ENCODE measurements at regions not wholly inside any gene's neighbourhood (a gene's known extent, or its start where the extent isn't known, plus 50 kb on each side); places are given as distances from the start of the nearest gene placed in this dataset.

DNA sequence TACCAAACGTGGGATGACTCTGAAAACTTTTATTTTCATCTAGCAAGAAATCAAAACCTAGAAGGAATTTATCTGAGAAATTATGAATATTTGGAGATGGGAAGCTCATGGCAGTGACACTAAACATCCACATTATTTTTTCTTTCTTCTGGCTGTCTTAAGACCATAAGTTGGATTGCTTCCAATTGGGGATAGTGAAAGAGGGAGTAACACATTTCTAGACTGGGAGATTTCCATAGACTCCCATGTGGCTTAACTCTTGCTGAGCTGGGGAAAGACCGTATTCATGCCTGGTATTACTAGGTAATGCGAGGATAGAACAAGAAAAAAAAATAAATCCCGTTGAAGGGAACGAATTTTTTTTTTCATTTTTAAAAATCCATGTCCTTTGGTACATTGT, 120.0 kb downstream of the UTRN start:
- Mint-ChIP-seq H3K4me1 (peaks cover 51% of the 10 kb centered on the region), H3K36me3 (no peaks in the 10 kb centered on the region), H3K4me3 (no peak overlapping the region), H3K27me3 (ENCODE audit: low read depth) (no peaks in the 10 kb centered on the region), H3K27ac (peak overlapping the region; percentile 39; the same call in 1 of the 2 replicates), H3K9me3 (no peaks in the 10 kb centered on the region)
- POLR2A ChIA-PET: no interaction called here
- no peak for DNase-seq (ENCODE audit: low spot score)
- no peak for ATAC-seq
- CTCF ChIA-PET: interaction anchor here (0.5 kb wide), 1 partner anchor 189 kb away, joined by 3 read pairs; no protein-coding TSS in a partner anchor
- no peak for TF ChIP-seq HMGA2 (CRISPR knock-in tag; IDR thresholded peaks at IDR 0.05)
- TF ChIP-seq ZSCAN18 (CRISPR knock-in tag; IDR thresholded peaks at IDR 0.05): no peak
- TF ChIP-seq NFATC4 (CRISPR knock-in tag; IDR thresholded peaks at IDR 0.05): no peak
- TF ChIP-seq FOXP1 (CRISPR knock-in tag; IDR thresholded peaks at IDR 0.05; ENCODE audit: borderline replicate concordance): no peak
- no peak for TF ChIP-seq FOXJ3 (CRISPR knock-in tag; IDR thresholded peaks at IDR 0.05; ENCODE audit: borderline replicate concordance)
- TF ChIP-seq, protein P1, sequence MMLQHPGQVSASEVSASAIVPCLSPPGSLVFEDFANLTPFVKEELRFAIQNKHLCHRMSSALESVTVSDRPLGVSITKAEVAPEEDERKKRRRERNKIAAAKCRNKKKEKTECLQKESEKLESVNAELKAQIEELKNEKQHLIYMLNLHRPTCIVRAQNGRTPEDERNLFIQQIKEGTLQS (CRISPR knock-in tag; conservative IDR thresholded peaks at IDR 0.05): no peak
- TF ChIP-seq ZNF532 (CRISPR knock-in tag; IDR thresholded peaks at IDR 0.05; ENCODE audit: borderline replicate concordance): no peak
- no peak for TF ChIP-seq ZNF138 (CRISPR knock-in tag; conservative IDR thresholded peaks at IDR 0.05)
- TF ChIP-seq ATF6 (CRISPR knock-in tag; IDR thresholded peaks at IDR 0.05): no peak
- no peak for TF ChIP-seq IRF2 (CRISPR knock-in tag; IDR thresholded peaks at IDR 0.05; ENCODE audit: borderline replicate concordance, low read depth)
- no peak for TF ChIP-seq GABPB1 (CRISPR knock-in tag; IDR thresholded peaks at IDR 0.05)

GRCh38 chr6:144406796-144407195, 121.7 kb downstream of the UTRN start:
- no peak for TF ChIP-seq NFATC4 (CRISPR knock-in tag; IDR thresholded peaks at IDR 0.05)
- CTCF ChIA-PET: interaction anchor here (1.5 to 1.9 kb wide), 2 partner anchors 8 to 190 kb away, joined by 3 to 4 read pairs; no protein-coding TSS in a partner anchor
- DNase-seq (ENCODE audit: low spot score) (no peak), ATAC-seq (peak; percentile 41; the same call in 1 of the 2 replicates)
- Mint-ChIP-seq H3K36me3 (peaks cover 9% of the 10 kb centered on the region; the same call in 1 of the 2 replicates), H3K27ac (no peak overlapping the region; the same call in 1 of the 2 replicates), H3K4me1 (peaks cover 59% of the 10 kb centered on the region), H3K4me3 (no peak overlapping the region), H3K27me3 (ENCODE audit: low read depth) (no peaks in the 10 kb centered on the region), H3K9me3 (peaks cover 8% of the 10 kb centered on the region)
- POLR2A ChIA-PET: no interaction called here

GRCh38 chr6:144408161-144408560, 123.0 kb downstream of the UTRN start:
- CTCF ChIA-PET: interaction anchor here (1.9 kb wide), 1 partner anchor 9 kb away, joined by 4 read pairs; no protein-coding TSS in a partner anchor
- 0 out of 2 replicates have a peak overlapping the region, but pooled peaks have one; percentile 38 for H3K27ac Mint-ChIP-seq
- H3K36me3 Mint-ChIP-seq: peaks cover 9% of the 10 kb centered on the region; the same call in 1 of the 2 replicates
- H3K4me1 Mint-ChIP-seq: peaks cover 49% of the 10 kb centered on the region
- peaks cover 8% of the 10 kb centered on the region for H3K9me3 Mint-ChIP-seq
- H3K27me3 Mint-ChIP-seq (ENCODE audit: low read depth): no peaks in the 10 kb centered on the region
- ATAC-seq (peak; percentile 24; the same call in 1 of the 2 replicates), DNase-seq (ENCODE audit: low spot score) (no peak)
- no peak overlapping the region for H3K4me3 Mint-ChIP-seq
- POLR2A ChIA-PET: no interaction called here
- TF ChIP-seq, protein P2, sequence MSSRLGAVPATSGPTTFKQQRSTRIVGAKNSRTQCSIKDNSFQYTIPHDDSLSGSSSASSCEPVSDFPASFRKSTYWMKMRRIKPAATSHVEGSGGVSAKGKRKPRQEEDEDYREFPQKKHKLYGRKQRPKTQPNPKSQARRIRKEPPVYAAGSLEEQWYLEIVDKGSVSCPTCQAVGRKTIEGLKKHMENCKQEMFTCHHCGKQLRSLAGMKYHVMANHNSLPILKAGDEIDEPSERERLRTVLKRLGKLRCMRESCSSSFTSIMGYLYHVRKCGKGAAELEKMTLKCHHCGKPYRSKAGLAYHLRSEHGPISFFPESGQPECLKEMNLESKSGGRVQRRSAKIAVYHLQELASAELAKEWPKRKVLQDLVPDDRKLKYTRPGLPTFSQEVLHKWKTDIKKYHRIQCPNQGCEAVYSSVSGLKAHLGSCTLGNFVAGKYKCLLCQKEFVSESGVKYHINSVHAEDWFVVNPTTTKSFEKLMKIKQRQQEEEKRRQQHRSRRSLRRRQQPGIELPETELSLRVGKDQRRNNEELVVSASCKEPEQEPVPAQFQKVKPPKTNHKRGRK (CRISPR knock-in tag; IDR thresholded peaks at IDR 0.05; ENCODE audit: borderline replicate concordance): no peak
- TF ChIP-seq ESRRA (CRISPR knock-in tag; IDR thresholded peaks at IDR 0.05; ENCODE audit: borderline replicate concordance): no peak
- TF ChIP-seq JUN (CRISPR knock-in tag; IDR thresholded peaks at IDR 0.05): no peak
- TF ChIP-seq KAT7 (CRISPR knock-in tag; IDR thresholded peaks at IDR 0.05; ENCODE audit: borderline replicate concordance): no peak
- no peak for TF ChIP-seq CREB1 (CRISPR knock-in tag; IDR thresholded peaks at IDR 0.05)
- TF ChIP-seq CREM (CRISPR knock-in tag; IDR thresholded peaks at IDR 0.05): no peak
- TF ChIP-seq ZNF263 (CRISPR knock-in tag; IDR thresholded peaks at IDR 0.05; ENCODE audit: low read depth): no peak
- TF ChIP-seq, protein P3, sequence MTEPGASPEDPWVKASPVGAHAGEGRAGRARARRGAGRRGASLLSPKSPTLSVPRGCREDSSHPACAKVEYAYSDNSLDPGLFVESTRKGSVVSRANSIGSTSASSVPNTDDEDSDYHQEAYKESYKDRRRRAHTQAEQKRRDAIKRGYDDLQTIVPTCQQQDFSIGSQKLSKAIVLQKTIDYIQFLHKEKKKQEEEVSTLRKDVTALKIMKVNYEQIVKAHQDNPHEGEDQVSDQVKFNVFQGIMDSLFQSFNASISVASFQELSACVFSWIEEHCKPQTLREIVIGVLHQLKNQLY (CRISPR knock-in tag; IDR thresholded peaks at IDR 0.05): no peak
- TF ChIP-seq, protein P4, sequence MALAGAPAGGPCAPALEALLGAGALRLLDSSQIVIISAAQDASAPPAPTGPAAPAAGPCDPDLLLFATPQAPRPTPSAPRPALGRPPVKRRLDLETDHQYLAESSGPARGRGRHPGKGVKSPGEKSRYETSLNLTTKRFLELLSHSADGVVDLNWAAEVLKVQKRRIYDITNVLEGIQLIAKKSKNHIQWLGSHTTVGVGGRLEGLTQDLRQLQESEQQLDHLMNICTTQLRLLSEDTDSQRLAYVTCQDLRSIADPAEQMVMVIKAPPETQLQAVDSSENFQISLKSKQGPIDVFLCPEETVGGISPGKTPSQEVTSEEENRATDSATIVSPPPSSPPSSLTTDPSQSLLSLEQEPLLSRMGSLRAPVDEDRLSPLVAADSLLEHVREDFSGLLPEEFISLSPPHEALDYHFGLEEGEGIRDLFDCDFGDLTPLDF (CRISPR knock-in tag; IDR thresholded peaks at IDR 0.05): no peak
- TF ChIP-seq EMX1 (CRISPR knock-in tag; IDR thresholded peaks at IDR 0.05): no peak

All from WTC11 (cell line).